ENCODE measurements at regions not wholly inside any gene's neighbourhood (a gene's known extent, or its start where the extent isn't known, plus 50 kb on each side); places are given as distances from the start of the nearest gene placed in this dataset.

DNA sequence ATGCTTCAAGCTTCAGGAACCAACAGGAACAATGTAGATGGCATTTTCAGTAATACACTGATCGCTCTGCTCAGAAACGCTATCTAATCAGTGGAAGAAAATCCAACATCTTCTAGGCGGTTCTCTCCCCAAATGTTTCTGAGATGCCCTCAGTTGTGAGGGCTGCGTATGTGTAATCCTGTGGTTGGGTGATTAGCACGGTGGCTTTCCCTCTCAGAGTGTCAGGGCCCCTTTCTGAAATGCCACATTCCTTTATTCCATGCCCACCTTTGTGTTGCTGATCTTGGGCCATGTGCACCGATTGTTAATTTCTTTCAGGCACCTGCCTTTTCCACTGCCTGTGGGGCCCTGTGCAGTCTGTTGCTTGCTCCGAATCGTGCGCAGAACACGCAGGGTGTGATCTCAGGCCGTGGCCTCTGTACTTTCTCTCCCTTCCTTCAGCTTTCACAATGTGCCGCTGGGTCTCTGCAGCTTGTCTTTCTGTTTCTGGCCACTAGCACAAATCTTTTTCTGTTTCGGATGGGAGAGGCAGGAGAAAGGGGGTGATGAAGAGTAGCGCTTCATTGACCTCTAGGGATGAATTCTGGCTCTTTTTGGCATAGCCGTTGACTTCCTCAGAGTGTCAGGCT lies 324.0 kb downstream of the PARP8 start:
- no peak for DNase-seq (ENCODE audit: low read depth, low spot score)
- ChIA-PET POLR2A (no interaction called here), CTCF (no interaction called here)
- no peak overlapping the region for H3K4me3 ChIP-seq (ENCODE audit: low read depth, low read length)
- TF ChIP-seq, protein P1, sequence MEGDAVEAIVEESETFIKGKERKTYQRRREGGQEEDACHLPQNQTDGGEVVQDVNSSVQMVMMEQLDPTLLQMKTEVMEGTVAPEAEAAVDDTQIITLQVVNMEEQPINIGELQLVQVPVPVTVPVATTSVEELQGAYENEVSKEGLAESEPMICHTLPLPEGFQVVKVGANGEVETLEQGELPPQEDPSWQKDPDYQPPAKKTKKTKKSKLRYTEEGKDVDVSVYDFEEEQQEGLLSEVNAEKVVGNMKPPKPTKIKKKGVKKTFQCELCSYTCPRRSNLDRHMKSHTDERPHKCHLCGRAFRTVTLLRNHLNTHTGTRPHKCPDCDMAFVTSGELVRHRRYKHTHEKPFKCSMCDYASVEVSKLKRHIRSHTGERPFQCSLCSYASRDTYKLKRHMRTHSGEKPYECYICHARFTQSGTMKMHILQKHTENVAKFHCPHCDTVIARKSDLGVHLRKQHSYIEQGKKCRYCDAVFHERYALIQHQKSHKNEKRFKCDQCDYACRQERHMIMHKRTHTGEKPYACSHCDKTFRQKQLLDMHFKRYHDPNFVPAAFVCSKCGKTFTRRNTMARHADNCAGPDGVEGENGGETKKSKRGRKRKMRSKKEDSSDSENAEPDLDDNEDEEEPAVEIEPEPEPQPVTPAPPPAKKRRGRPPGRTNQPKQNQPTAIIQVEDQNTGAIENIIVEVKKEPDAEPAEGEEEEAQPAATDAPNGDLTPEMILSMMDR (IDR thresholded peaks at IDR 0.05; ENCODE audit: insufficient read depth, low read length, missing control alignments): no peak

DNA sequence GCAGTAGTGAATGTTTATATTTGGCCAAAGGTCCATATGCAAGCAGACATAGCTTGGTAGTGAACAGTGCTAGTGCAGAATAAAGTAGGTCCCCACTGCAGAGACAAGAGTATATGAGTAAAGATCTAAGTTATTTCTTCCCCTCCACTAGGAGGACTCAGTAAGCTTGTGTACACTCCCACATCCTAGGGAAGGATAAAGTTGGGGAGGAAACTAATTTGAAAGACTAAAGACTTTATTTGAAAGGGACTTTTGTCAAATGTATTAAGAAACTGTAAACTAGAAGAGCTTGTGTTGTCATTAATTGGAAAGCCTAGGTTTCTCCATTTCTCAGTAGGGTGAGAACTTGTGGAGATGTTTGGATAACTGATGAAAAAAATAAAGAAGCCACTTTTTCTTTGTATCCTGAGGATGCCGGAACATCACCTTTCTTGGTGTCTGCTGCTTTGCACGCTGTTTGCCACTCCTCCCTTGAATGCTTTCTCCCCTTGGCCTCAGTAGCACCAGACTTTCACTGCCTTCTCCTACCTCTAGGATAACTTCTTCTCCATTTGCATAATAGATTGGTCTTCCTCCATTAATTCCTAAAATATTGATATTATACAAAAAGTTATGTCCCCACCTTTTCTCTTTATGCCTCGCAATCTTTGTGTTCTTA lies 329.0 kb downstream of the PARP8 start:
- ChIA-PET CTCF (interaction anchor here (0.7 kb wide), 1 partner anchor 1655 kb away, joined by 3 read pairs; no protein-coding TSS in a partner anchor), POLR2A (no interaction called here)
- DNase-seq (ENCODE audit: low read depth, low spot score): no peak
- TF ChIP-seq, protein P1 (IDR thresholded peaks at IDR 0.05; ENCODE audit: insufficient read depth, low read length, missing control alignments): no peak
- no peak overlapping the region for H3K4me3 ChIP-seq (ENCODE audit: low read depth, low read length)

DNA sequence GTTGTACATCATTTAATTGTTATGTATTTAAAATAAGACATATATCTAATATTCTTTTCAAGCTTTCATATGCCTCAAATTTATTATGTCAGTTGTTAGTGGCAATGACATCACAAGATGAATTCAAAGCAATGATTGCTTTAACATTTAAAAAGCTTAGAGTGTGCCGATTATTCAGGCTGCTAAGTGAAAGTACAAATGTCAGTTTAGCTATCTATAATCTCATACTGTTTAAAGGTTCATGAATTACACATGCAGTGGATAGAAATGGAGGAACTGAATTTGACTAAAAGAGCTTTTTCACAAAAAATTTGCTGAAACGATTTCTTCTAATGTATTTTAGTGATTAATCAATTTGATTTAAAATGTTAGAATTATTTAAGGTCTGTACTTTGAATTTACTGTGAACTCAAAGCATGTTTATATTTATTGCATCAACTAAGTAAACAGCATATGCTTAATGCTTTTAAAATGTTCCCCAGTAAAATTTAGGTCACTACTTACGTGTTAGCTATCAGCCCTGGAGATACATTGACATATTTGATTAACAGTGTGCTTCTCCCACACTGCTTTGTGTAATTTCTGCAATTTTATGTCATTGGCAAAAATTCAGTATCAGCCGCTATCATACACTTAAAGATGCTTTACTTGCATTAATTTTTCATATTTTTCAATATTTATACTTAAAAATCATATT lies 334.9 kb downstream of the PARP8 start:
- no peak for DNase-seq (ENCODE audit: low read depth, low spot score)
- ChIA-PET POLR2A (interaction anchor here (0.6 kb wide), 1 partner anchor 380 kb away, joined by 3 read pairs; no protein-coding TSS in a partner anchor), CTCF (no interaction called here)
- no peak overlapping the region for H3K4me3 ChIP-seq (ENCODE audit: low read depth, low read length)
- TF ChIP-seq, protein P1 (IDR thresholded peaks at IDR 0.05; ENCODE audit: insufficient read depth, low read length, missing control alignments): no peak

DNA sequence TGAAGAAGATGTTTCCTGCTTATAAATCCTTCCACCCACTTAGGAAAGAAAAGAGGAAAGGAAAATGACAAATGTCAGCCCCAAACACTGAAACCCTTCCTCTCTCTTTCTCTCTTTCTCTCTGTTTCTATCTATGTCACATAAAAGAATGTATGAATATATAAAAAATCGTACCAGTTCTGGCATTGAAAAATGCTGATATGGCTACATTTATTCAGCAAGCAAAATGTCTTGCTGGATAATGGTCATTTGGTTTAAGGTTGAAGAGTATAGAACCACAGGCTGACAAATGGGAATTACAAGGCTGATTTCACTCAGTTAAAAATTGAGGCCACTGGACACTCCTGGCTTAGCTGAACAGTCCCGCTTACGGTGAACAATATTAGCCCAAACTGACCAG lies 335.9 kb downstream of the PARP8 start:
- no peak overlapping the region for H3K4me3 ChIP-seq (ENCODE audit: low read depth, low read length)
- ChIA-PET POLR2A (no interaction called here), CTCF (no interaction called here)
- TF ChIP-seq, protein P1 (IDR thresholded peaks at IDR 0.05; ENCODE audit: insufficient read depth, low read length, missing control alignments): no peak
- no peak for DNase-seq (ENCODE audit: low read depth, low spot score)

DNA sequence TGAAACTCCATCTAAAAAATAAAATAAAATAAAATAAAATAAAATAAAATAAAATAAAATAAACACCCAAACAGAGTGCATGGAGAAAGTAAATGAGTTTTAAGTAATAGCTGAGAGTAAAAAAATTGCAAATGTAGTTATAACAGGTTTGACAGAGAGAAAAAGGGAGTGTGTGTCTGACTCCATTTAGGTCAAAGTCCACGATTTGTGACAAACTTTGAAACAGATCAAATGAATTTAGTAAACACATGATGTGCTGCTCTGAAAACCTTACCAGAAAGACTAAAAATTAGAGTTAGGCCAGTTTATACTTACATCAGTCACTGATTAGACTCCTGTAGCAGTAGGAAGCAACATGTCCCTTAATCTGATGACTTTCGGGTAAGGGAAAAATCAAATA lies 346.6 kb downstream of the PARP8 start:
- DNase-seq (ENCODE audit: low read depth, low spot score): no peak
- TF ChIP-seq, protein P1 (IDR thresholded peaks at IDR 0.05; ENCODE audit: insufficient read depth, low read length, missing control alignments): no peak
- no peak overlapping the region for H3K4me3 ChIP-seq (ENCODE audit: low read depth, low read length)
- ChIA-PET CTCF (no interaction called here), POLR2A (no interaction called here)

DNA sequence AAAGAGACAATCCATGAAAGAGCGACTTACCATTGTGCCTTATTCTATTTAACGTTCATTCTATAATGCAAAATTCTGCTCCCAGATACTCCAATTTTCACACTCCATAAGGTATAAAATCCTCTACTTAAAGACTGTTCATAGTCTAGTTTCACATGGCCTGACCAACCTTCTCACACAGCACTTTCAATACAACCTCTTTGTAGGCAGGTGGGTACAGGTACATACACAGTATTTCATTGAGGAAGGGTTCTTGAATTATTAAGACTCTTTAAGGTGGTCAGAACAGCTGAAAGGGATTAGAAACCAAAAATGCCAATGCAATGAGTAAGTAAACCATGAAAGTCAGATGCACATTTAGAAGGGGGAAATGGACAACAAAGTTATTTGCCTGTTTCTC lies 352.0 kb downstream of the PARP8 start:
- TF ChIP-seq, protein P1 (IDR thresholded peaks at IDR 0.05; ENCODE audit: insufficient read depth, low read length, missing control alignments): no peak
- DNase-seq (ENCODE audit: low read depth, low spot score): no peak
- no peak overlapping the region for H3K4me3 ChIP-seq (ENCODE audit: low read depth, low read length)
- POLR2A ChIA-PET: no interaction called here
- CTCF ChIA-PET: no interaction called here

Data from AG04449 (cell line).